NCI-H1092 treated with DMSO at 0.1 percent for 48 hours (cell line): ENCODE measurements at regions not wholly inside any gene's neighbourhood (a gene's known extent, or its start where the extent isn't known, plus 50 kb on each side); places are given as distances from the start of the nearest gene placed in this dataset.
"Not testable (repeated sequence)": the region's sequence is repeated elsewhere in the genome, so short reads cannot be mapped to it uniquely, and the experiment has no call there.

ENCODE experiments used
- DNase-seq: peaks from one replicate; lab custom pipeline; 2025; lab: John Stamatoyannopoulos, UW

DNA sequence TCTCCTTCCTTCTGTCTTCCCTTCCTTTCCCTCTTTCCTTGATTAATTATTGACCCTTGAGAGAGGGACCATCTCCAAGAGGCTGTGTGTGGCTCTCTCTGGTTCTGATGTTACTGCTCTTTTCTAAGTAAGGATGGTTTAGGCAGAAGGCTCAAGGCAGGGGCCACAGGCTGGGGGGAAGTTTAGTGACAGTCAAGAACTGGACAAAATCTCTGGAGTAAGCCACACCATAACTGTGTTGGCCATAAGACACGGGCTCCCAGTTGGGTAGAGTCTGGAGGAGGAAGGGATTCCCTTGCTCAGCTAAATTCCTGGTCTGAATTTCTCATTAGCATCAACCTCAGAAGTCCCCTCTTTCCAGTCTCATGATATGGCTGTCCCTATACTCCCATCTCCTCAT is 74.7 kb downstream of the BUD13 start:
- DNase-seq = no peak

DNA sequence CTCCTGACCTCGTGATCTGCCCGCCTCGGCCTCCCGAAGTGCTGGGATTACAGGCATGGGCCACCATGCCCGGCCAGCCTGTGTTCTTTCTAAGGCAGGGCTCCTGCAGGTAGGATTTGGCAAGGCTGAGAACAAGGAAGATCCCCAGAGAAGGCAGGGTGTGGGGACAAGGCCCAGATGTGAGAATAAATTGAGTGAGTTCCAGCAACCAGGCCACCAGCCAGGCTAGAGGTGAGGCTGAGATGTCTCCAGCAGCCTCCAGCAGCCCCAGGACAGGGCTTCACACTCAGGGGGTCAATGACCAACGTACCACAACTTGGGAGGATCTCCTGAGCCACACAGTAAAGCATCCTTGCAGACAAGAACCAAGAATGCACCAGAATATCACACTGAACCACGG is 75.1 kb downstream of the BUD13 start:
- no peak for DNase-seq

- no peak for DNase-seq
Measured at GRCh38 chr11:116697011-116697410, 75.8 kb downstream of the BUD13 start.

- DNase-seq = peak; percentile 58
Measured at GRCh38 chr11:116696381-116696941, 76.3 kb downstream of the BUD13 start.

GRCh38 chr11:116695657-116696254 is 77.0 kb downstream of the BUD13 start:
- DNase-seq = no peak

- no peak for DNase-seq
Measured at GRCh38 chr11:116694815-116695590, 77.8 kb downstream of the BUD13 start.

GRCh38 chr11:116694349-116694725 is 78.5 kb downstream of the BUD13 start:
- DNase-seq = no peak

- DNase-seq = no peak
Measured at GRCh38 chr11:116693593-116694348, 79.0 kb downstream of the BUD13 start.

GRCh38 chr11:116693102-116693570 is 79.7 kb downstream of the BUD13 start:
- no peak for DNase-seq

DNA sequence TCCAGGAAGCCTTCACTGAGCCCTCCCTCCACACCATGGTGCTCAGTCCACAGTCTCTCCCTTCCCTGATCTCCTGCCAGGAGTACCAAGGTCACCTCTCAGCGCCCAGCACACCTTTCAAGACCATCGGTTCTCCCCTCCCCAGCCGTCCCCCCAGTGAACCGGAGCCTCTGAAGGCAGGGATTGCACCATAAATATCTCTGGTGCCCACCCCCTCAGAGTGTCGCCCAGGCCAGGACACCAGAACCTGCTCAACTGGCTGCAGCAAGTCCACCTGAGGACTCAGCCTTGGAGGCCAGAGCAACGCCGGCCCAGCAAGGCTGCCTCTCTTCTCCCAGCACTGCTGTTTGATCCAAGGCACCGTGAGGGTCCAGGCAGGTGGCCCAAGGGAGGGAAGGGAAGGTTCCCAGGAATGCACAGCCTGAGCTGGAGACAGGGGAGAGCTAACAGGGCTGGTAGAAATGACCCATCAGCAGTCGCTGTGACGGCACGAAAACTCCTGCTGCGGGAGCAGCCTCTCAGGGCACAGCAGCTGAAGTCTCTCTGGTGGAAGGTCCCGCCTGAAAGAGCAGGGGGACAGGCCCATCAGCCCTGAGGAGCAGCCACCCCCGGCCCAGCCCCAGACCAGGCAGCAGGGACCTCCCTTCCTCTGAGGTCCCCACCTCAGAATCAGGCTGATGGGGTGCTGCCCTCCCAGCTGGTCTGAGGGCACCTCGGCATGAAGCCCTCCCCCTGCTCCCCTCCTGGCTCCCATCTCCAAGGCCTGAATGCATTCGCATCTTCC is 80.3 kb downstream of the BUD13 start:
- no peak for DNase-seq

DNA sequence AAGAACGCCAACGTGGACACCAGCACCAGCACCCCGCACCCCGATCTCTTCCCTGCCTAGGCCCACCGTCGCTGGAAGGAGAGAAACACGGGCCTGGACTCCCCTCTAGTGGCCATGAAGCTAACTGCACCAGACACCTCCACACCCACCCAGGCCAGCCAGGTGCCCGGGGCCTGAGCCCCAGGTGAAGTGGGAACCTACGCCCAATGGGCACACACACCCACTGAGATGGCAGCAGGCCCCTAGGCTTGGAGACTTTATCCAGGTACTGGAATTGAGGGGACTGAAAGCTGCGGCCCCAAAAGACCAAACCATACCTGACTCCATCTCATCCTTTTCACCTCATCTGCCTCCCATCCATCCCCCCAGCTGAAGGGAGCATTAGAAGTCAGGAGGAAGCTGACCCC is 81.0 kb downstream of the BUD13 start:
- peak; percentile 74 for DNase-seq

DNA sequence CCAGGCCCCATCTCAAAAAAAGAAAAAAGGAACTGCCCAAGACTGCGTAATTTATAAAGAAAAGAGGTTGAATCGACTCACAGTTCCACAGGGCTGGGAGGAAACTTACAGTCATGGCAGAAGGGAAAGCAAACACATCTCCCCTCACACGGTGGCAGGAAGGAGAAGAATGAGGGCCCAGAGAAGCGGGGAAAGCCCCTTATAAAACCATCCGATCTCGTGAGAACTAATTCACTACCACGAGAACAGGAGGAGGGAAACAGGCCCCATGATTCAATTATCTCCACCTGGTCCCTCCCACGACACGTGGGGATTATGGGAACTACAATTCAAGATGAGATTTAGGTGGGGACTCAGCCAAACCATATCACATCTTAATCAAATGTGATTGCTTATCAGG is 82.2 kb downstream of the BUD13 start:
- DNase-seq = no peak

DNA sequence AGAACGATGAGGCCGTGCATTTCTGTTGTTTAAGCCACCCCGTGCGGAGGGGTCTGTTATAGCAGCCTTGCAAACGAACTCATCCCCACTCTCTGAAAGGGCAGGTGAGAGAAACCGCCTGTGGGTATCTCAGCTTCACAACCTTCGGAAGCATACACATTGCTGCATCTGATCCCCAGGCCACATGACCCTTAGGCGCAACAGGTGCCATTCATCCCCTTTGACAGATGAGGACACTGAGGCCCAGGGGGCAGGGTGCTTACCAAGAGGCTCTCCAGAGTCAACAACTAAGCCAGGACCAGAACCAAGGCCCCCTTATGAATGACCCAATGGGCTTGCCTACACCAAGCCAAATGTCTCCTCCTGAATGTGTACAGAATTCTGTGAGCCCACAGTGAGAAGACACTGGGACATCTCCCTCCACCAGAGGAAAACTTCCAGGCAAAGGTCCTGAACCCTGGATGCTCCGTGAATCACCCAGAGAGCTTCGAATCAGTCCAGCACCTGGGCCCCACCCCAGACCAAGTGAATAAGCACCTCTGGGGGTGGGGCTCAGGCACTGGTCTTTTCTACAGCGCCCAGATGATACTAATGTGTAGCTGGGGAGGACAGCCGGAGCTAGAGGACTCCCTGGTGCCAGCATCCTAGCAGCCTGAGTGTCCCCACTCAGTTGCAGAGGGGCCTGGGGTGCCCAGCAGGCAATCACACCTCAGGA is 83.2 kb downstream of the BUD13 start:
- no peak for DNase-seq

- DNase-seq = no peak
Measured at GRCh38 chr11:116688202-116688540, 84.6 kb downstream of the BUD13 start.

DNA sequence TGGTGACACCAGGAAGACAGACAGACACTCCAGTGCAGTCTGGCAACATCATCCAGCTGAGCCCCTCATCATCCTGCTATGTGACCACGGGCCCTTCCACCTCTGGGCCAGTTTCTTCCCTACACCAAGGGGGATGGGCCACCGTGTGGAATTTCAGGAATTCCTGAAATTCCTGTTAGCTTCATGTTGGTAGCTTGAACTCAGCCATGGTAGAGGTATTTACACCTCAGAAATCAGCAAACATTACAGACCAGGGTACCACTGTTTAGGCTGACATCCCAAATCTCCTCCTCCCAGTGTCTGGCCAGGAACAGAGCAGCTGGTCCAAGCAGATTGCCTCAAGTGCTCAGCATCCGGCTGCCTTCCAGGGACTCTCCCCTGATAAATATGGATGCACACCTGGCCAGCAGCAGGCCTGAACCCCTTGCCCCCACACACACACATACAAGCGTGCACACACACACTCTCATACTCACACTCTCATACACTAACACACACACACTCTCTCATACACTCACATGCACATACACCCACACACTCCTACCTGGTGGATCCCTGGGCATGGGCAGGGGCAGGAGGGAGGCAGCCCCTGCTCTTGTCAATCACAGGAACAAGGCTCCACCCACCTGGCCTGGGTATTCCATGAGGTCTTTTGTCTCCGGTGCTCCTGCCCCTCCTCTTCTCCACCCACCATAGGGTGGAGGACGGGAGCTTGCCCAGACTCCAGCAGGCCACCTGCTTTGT is 85.2 kb downstream of the BUD13 start:
- DNase-seq = peak; percentile 52

GRCh38 chr11:116686866-116687265 is 85.9 kb downstream of the BUD13 start:
- peak; percentile 56 for DNase-seq

DNA sequence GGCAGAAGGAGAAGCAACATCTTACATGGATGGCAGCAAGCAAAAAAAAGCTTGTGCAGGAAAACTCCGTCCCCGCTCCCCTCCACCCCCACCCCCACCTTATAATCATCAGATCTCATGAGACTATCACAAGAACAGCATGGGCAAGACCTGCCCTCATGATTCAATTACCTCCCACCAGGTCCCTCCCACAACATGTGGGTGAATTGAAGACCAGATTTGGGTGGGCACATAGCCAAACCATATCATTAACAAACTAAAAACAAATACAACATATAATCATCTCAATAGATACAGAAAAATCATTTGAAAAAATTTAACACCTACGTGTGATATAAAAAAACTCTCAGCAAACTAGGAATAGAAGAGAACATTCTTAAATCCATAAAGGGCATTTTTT is 88.8 kb downstream of the BUD13 start:
- DNase-seq = no peak

DNA sequence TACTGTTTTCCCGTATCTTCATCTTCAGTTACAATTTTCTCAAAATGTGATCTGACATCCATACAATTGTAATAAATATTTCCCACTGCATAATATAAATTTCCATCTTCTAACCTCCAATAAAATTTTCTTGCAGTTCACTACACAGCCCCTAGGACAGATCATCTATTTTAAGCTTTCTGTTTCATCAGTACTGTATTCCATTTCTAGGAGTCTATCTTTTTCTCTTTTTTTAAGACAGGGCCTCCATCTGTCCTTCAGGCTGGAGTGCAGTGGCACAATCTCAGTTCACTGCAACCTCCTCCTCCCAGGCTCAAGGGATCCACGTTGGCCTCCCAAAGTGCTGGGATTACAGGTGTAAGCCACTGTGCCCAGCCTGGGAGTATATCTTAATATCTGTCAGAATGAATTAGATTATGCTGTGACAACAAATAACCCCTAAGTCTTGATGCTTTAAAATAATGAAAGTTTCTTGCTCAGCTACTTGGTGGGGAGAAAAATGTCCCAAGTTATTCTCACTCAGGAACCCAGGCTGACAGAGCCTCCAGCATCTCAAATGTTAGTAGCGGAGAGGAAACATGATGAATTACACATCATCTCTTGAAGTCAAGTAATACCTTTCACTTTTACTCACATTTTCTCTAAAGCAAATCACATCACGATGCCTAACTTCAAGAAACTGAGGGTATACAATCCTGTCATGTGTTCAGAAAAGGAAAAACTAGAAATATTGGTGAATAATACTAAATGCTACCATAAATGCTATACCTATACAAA is 92.2 kb downstream of the BUD13 start:
- DNase-seq = no peak

GRCh38 chr11:116678887-116679286 is 93.9 kb downstream of the BUD13 start:
- no peak for DNase-seq

DNA sequence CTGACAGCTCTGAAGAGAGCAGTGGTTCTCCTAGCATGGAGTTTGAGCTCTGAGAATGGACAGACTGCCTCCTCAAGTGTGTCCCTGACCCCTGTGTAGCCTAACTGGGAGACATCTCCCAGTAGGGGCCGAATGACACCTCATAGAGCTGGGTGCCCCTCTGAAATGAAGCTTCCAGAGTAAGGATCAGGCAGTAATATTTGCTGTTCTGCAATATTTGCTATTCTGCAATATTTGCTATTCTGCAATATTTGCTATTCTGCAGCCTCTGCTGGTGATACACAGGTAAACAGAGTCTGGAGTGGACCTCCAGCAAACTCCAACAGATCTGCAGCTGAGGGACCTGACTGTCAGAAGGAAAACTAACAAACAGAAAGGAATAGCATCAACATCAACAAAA is 105.5 kb downstream of the BUD13 start:
- DNase-seq = not testable (repeated sequence)
